ENCODE measurements at regions not wholly inside any gene's neighbourhood (a gene's known extent, or its start where the extent isn't known, plus 50 kb on each side); places are given as distances from the start of the nearest gene placed in this dataset.

DNA sequence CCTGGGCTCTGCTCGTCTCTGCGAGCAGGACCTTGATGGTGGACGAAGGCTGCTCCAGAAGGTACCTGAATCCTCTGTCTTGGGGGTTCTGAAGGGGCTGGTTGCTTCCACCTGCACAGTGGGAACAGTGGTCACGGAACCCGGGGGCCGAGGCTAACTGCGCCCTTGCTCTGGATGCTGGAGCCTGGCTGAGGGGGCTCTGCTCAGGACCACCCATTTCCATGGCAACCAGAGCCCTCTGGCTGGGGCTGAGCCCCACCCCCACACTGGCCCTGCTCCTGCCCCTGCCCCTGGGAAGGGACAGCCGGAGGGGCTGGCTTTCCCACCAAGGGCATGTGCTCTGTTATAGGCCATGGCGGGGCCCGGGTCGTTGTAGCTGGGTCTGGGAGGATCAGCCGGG lies 462.3 kb downstream of the PTPRU start:
- H3K36me3 Mint-ChIP-seq = no peaks in the 10 kb centered on the region
- no peak for DNase-seq
- no peaks in the 10 kb centered on the region for H3K4me1 Mint-ChIP-seq
- H3K9me3 Mint-ChIP-seq = no peaks in the 10 kb centered on the region
- no peak overlapping the region for H3K4me3 Mint-ChIP-seq
- H3K27ac Mint-ChIP-seq = no peak overlapping the region
- peaks cover 1 to 10% (median 2%) of the 10 kb centered on the region in 3 donors for H3K27me3 Mint-ChIP-seq (ENCODE audit: low read depth in 3 of 3)

DNA sequence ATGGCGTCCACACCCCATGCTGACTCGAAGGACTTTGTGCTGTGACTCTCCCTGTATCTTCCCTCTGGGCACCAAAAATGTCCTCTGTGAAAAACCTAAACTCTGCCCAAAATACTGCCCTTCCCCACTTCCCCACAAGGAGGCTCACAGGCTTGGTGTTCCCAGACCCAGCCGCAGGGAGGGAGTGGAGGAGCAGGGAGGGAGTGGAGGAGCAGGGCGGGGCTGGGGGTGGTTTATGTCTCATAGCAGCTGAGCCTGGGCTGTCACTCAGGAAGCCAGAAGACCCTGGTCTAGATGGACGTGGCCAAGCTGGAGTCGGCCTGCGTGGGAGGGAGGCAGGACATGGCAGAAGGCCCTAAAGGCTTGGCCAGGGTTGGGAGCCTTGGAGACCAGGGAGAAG lies 461.7 kb downstream of the PTPRU start:
- H3K27me3 Mint-ChIP-seq (ENCODE audit: low read depth in 3 of 3) = peaks cover 1 to 10% (median 2%) of the 10 kb centered on the region in 3 donors
- H3K36me3 Mint-ChIP-seq = no peaks in the 10 kb centered on the region
- H3K27ac Mint-ChIP-seq = no peak overlapping the region
- H3K9me3 Mint-ChIP-seq = no peaks in the 10 kb centered on the region
- DNase-seq = no peak
- no peaks in the 10 kb centered on the region for H3K4me1 Mint-ChIP-seq
- no peak overlapping the region for H3K4me3 Mint-ChIP-seq

DNA sequence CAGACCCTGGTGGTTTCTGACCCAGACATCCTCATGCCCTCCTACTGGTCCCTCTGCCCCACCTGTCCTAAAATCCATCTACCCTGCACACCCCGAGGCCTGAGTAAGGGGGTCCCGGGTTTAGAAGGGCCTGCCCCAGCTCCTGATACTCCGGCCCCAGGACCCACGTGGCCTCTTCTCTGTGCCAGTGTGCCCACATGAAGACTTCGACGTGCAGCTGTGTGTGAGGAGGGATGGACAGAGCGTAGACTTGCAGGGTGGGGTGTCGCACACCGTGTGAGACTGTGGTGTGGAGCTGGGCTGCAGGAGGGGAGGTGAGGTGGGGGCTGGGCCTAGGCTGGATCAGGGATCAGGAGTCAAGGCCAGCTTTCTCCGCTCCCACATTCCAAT lies 461.1 kb downstream of the PTPRU start:
- Mint-ChIP-seq H3K27ac (no peak overlapping the region), H3K27me3 (ENCODE audit: low read depth in 3 of 3) (peaks cover 2 to 10% (median 4%) of the 10 kb centered on the region in 3 donors), H3K9me3 (no peaks in the 10 kb centered on the region), H3K4me3 (no peak overlapping the region), H3K36me3 (no peaks in the 10 kb centered on the region), H3K4me1 (no peaks in the 10 kb centered on the region)
- no peak for DNase-seq

DNA sequence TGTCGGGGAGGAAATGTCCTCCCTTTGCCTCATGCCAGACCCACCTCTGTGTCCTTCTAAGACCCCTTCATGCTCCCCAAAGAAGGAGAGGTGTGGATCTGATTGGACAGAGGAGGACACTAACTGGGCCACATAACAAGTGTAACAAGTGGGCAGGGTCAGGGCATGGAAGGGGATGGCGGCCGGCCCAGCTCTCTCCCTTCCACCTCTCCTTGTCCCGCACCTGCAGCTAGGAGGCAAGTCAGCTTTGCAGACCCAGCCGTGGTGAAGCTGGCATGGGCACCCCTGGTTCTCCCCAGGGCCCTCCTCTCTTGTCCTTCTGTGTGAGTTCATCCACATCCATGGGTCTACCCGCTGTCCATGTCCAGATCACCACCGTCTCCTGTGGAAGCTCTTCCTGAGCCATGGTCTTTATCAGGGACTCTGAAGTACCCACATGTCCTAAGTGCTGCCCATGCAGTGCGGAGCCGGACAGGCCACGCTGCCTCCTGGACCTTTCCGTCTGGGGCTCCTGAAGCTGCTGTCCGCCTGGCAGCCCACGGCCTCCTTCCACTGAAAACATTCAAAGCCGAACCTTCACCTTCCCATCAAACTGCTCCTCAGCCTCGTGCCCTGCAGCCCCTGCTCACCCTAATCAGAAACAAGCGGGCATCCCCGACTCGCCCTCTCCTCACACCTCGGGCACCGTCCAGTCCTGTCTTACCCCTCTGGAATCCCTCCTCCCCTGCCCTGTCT lies 460.5 kb downstream of the PTPRU start:
- H3K9me3 Mint-ChIP-seq = no peaks in the 10 kb centered on the region
- no peak overlapping the region for H3K27ac Mint-ChIP-seq
- no peak overlapping the region for H3K4me3 Mint-ChIP-seq
- no peak for DNase-seq
- H3K27me3 Mint-ChIP-seq (ENCODE audit: low read depth in 3 of 3) = peaks cover 4 to 10% (median 4%) of the 10 kb centered on the region in 3 donors
- no peaks in the 10 kb centered on the region for H3K36me3 Mint-ChIP-seq
- no peaks in the 10 kb centered on the region for H3K4me1 Mint-ChIP-seq

DNA sequence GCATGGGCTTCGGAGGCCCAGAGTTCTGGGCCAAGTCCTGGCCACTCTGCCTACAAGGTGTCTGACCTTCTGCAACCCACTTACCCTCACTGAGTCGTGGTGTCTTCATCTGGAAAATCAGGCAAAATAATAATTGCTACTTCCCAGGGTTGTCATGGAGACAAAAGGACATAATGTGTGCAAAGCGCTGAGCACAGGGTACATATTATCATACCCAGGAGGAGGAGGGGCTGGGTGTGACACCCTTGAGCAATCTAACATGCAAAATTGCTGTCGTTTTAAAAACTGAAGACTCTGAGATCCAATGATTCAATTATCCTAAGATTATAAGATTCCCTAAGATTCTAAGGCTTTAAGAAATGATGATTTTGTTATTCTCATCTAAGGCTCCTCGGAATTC lies 459.5 kb downstream of the PTPRU start:
- no peak for DNase-seq
- Mint-ChIP-seq H3K27ac (no peak overlapping the region), H3K27me3 (ENCODE audit: low read depth in 3 of 3) (peaks cover 4 to 8% (median 4%) of the 10 kb centered on the region in 3 donors), H3K4me3 (no peak overlapping the region), H3K36me3 (no peaks in the 10 kb centered on the region), H3K9me3 (no peaks in the 10 kb centered on the region), H3K4me1 (no peaks in the 10 kb centered on the region)

DNA sequence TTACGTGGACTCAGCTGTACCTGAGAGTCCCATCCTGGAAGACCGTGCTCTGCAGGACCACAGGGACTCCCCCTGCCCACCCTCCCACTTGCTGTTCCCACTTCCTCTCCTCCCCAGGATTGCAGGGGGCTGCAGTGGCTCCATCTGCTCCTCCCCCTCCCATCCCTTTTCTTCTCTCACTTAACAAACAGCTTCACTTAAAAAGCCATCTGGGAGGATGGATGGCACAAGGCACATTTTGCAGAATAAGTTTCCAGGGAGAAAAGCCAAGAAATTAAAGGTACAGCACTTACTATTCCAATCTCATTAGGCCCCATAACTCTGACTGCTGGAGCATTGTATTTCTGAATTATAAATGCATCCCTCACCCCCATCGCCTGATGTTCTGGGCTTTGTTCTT lies 458.7 kb downstream of the PTPRU start:
- no peaks in the 10 kb centered on the region for H3K9me3 Mint-ChIP-seq
- H3K36me3 Mint-ChIP-seq = no peaks in the 10 kb centered on the region

DNA sequence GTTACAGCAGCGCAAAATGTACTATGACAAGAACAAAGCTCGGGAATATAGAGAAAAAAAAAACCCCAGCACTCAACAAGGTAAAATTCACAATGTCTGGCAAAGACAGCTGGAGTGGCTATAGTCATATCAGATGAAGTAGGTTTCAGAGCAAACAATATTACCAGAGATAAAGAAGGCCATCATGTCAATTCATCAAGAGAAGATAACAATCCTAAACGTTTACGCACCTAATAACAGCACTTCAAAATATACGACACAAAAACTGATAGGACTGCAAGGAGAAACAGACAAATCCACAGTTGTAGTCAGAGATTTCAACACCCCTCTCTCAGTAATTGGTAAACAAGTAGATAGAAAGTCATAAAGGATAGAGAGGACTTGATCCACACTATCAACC lies 455.2 kb downstream of the PTPRU start:
- no peak overlapping the region for H3K4me3 Mint-ChIP-seq
- no peaks in the 10 kb centered on the region for H3K36me3 Mint-ChIP-seq
- no peak overlapping the region for H3K27ac Mint-ChIP-seq
- H3K4me1 Mint-ChIP-seq = no peaks in the 10 kb centered on the region
- DNase-seq = no peak
- H3K27me3 Mint-ChIP-seq (ENCODE audit: low read depth in 3 of 3) = peaks cover 5 to 10% (median 7%) of the 10 kb centered on the region in 3 donors
- H3K9me3 Mint-ChIP-seq = no peaks in the 10 kb centered on the region

More for the DNA sequence above, 458.7 kb downstream of the PTPRU start:
- peaks cover 4 to 5% (median 4%) of the 10 kb centered on the region in 3 donors for H3K27me3 Mint-ChIP-seq (ENCODE audit: low read depth in 3 of 3)
- H3K4me1 Mint-ChIP-seq = no peaks in the 10 kb centered on the region
- no peak overlapping the region for H3K27ac Mint-ChIP-seq
- no peak for DNase-seq
- no peak overlapping the region for H3K4me3 Mint-ChIP-seq

DNA sequence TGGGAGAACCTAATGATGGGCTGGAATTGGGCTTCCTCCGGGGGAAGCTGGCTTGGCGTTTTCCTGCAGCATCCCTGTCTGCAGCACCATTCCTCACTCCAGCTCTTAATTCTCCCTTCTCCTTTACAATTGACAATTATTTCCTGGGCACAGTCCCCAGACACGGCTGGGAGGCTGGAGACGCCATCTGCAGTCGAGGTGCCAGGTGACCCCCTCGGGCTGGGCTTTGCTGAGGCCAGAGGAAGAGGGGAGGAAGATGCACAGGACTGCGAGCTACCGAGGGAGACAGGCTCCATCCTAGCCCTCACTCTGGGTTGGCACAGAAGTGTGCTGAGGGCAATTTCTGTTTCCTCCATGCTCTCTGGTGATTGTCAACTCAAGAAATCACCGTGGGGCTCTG lies 453.8 kb downstream of the PTPRU start:
- H3K27me3 Mint-ChIP-seq (ENCODE audit: low read depth in 3 of 3) = peaks cover 3 to 14% (median 8%) of the 10 kb centered on the region in 3 donors
- no peaks in the 10 kb centered on the region for H3K36me3 Mint-ChIP-seq
- no peaks in the 10 kb centered on the region for H3K9me3 Mint-ChIP-seq
- DNase-seq = no peak
- H3K27ac Mint-ChIP-seq = no peak overlapping the region
- H3K4me1 Mint-ChIP-seq = no peaks in the 10 kb centered on the region
- no peak overlapping the region for H3K4me3 Mint-ChIP-seq

DNA sequence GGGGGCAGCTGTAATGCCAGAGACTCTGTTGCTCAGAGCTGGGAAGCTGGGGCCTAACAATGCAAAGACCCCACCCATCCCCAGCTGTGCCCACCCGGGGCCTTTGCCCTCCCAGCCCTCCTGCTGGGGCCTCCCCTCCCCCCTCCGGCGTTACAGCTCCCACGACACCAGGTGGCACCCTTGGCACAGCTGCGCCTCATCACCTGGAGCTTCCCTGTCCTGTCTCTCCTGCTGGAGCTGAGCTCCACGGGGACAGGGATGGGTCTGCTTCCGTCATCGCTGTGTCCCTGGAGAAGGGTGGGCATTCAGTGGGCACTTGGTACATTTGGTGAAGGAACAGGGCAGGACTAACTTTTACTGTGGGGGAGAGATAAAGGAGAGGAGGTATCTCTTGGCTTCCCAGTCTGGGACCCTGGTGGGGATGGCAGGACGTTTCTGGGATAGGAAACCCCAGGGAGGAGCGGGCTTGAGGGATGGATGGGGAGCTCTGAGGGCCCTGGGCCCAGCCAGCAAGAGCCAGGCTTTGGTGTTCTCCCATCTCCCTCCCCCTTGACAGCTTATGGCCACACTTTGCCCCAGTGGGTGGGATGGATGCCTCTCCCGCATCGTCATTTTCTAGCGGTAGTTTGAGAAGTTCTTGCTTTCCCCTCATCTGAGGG lies 453.2 kb downstream of the PTPRU start:
- DNase-seq = no peak
- Mint-ChIP-seq H3K4me3 (no peak overlapping the region), H3K36me3 (no peaks in the 10 kb centered on the region), H3K4me1 (no peaks in the 10 kb centered on the region), H3K27me3 (ENCODE audit: low read depth in 3 of 3) (peaks cover 3 to 14% (median 8%) of the 10 kb centered on the region in 3 donors), H3K27ac (no peak overlapping the region), H3K9me3 (no peaks in the 10 kb centered on the region)

DNA sequence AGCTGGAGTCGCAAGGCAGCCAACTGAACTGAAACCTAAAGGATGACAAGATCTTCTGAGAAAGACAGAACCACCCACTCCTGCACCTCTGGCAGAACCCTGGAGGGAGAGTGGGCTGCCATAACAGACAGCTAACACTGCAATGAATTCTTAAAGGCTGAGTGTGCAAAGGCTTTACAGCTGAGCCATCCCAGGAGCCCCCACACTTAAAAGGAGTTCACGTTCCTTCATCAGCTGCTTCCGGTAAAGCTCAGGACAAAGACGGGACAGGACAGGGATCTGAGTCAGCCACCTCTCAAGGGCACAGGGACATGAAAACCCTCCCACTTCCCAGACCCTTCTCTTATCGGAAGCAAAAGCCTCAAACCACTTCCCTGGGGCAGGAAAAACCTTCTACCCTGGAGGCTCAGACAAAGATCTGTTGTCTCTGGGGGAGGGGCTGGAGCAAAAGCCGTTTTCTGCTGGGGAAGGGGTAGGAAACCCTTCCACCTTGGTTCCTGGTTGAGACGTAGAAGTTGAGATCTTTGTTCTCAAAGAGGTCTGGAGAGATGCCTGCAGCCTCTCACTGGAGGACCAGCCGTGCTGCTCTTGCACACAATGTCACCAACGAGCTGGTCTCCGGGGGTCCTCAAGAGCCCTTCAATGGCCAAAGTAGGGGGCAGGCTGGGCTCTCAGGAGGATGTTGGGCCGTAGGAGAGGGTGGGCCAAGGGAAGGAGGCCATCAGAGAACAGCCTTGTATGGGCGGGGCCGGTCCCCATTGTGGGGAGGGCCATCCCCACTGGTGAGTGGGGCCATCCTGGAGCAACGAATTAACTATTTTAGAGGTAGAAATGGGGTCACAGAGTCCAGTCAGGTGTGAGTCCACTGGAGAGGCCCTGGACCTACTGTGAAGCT lies 452.4 kb downstream of the PTPRU start:
- DNase-seq = no peak
- Mint-ChIP-seq H3K36me3 (no peaks in the 10 kb centered on the region), H3K4me3 (no peak overlapping the region), H3K27me3 (ENCODE audit: low read depth in 3 of 3) (peaks cover 3 to 14% (median 8%) of the 10 kb centered on the region in 3 donors), H3K4me1 (no peaks in the 10 kb centered on the region), H3K27ac (no peak overlapping the region), H3K9me3 (no peaks in the 10 kb centered on the region)

DNA sequence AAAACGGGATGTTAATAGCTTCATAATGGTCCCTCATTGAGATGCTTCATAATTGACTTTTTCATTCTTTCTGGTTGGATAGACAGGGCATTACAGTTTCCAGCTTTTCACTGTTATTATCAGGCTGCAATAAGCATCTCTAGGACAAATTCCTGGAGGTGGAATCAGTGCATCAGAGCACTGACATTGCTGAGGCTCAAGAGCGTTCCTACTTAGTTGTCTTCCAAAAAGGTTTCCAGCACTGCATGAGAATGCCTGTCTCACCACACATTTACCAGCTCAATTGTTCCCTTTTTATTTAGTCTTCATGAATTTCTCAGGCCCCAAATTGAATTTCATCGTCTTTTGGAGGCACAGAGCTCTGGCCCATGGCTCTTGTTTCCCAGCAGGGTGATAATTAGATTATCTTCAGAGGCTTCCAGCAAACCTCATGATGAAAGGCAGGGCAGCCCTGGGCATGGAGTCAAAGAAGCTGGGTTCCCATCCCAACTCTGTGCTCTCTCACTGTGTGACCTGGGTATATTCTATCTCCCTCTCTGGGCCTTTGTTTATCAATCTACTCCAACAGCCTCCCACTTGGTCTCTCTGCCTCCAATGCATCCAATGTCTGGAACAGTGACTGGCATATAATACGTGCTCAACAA lies 451.4 kb downstream of the PTPRU start:
- Mint-ChIP-seq H3K4me1 (no peaks in the 10 kb centered on the region), H3K9me3 (no peaks in the 10 kb centered on the region), H3K36me3 (no peaks in the 10 kb centered on the region), H3K27ac (no peak overlapping the region), H3K27me3 (ENCODE audit: low read depth in 3 of 3) (peaks cover 5 to 12% (median 8%) of the 10 kb centered on the region in 3 donors), H3K4me3 (no peak overlapping the region)
- no peak for DNase-seq

DNA sequence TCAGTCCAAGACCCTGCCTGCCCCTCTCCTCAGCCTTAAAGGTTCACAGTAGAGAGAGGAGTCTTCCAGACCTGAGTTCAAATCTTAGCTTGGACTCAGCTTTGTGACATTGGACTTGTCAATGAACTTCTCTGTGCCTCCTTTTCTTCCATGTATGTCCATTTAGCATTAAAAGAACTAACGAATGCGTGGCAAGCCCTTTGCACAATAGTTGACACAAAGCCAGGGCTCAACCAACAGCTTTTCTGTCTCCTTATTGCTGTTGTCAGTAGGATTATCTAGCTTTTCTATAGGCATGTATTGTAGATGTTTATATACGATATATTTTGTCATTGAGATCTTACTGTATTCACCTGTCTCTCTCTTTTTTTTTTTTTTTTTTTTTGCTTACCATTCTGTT lies 450.8 kb downstream of the PTPRU start:
- Mint-ChIP-seq H3K27ac (no peak overlapping the region), H3K4me3 (no peak overlapping the region), H3K36me3 (no peaks in the 10 kb centered on the region), H3K27me3 (ENCODE audit: low read depth in 3 of 3) (peaks cover 3 to 12% (median 5%) of the 10 kb centered on the region in 3 donors), H3K9me3 (no peaks in the 10 kb centered on the region), H3K4me1 (no peaks in the 10 kb centered on the region)
- no peak for DNase-seq

DNA sequence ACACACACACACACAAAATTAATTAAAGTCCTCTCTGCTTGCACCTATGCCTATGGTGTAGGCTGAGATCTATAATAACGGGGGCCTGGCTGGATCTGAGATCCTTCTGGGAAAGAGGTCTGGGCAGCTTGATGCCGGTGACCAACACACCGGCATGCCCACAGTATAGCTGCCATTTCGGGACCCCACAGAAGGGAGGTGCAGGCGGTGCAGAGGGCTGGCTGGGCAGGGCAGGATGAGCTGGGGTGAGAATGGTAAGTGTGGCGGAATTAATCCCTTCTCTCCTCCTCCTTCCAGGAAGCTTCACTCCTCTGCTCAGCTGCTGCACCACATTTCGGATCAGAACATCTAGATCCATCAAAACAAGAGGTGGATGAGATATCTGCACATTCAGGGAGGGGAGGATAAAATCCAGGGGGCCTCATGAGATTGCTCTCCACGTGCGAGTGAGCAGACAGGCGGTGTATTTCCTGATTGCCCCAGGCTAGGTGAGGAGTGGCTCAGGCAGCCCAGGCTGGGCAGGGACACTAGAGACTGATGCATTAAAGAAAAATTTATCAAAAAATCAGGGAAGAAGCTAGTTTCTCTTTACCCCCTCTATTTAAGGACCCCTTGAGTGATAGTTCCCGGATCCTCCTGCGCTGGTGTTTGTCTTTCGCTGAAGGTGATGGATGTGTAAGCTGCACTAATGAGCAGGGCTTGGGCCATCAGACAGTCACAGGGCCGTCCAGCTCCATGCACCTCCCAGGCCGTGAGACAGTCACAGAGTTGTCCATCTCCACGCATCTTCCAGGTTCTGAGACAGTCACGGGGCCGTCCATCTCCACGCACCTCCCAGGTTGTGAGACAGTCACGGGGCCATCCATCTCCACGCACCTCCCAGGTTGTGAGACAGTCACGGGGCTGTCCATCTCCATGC lies 449.9 kb downstream of the PTPRU start:
- Mint-ChIP-seq H3K4me3 (no peak overlapping the region), H3K27me3 (ENCODE audit: low read depth in 3 of 3) (peaks cover 3 to 12% (median 5%) of the 10 kb centered on the region in 3 donors), H3K36me3 (no peaks in the 10 kb centered on the region), H3K9me3 (no peaks in the 10 kb centered on the region), H3K27ac (no peak overlapping the region), H3K4me1 (no peaks in the 10 kb centered on the region)
- DNase-seq = no peak

Measured in immature natural killer cell (primary cell).